Muscle of arm (tissue), 1 donor: ENCODE measurements at regions not wholly inside any gene's neighbourhood (a gene's known extent, or its start where the extent isn't known, plus 50 kb on each side); places are given as distances from the start of the nearest gene placed in this dataset.

ENCODE experiments used
- DNase-seq: peaks from one replicate; pipeline ENCODE4 v3.0.0-alpha.2; 2013

- no peak for DNase-seq
Observed at GRCh38 chr16:86930001-86930400, 351.7 kb downstream of the FOXL1 start.

GRCh38 chr16:86930663-86931373 is 352.5 kb downstream of the FOXL1 start:
- DNase-seq, result no peak

GRCh38 chr16:86931410-86931941 is 353.1 kb downstream of the FOXL1 start:
- no peak for DNase-seq

- no peak for DNase-seq
Observed at GRCh38 chr16:86932130-86932982, 354.0 kb downstream of the FOXL1 start.

- DNase-seq, result no peak
Observed at GRCh38 chr16:86934581-86935375, 356.4 kb downstream of the FOXL1 start.

- no peak for DNase-seq
Observed at GRCh38 chr16:86939609-86940008, 361.3 kb downstream of the FOXL1 start.

GRCh38 chr16:86941731-86942130 is 363.4 kb downstream of the FOXL1 start:
- no peak for DNase-seq

GRCh38 chr16:86942151-86943051 is 364.1 kb downstream of the FOXL1 start:
- no peak for DNase-seq

- DNase-seq, result no peak
Observed at GRCh38 chr16:86945166-86945900, 367.0 kb downstream of the FOXL1 start.

GRCh38 chr16:86946396-86946795 is 368.0 kb downstream of the FOXL1 start:
- DNase-seq, result no peak

GRCh38 chr16:86946981-86947380 is 368.6 kb downstream of the FOXL1 start:
- DNase-seq, result no peak

- no peak for DNase-seq
Observed at GRCh38 chr16:86948046-86948445, 369.1 kb downstream of the C16orf95 start.

GRCh38 chr16:86949116-86949515 is 368.1 kb downstream of the C16orf95 start:
- no peak for DNase-seq

- no peak for DNase-seq
Observed at GRCh38 chr16:86949630-86950029, 367.6 kb downstream of the C16orf95 start.

- DNase-seq, result no peak
Observed at GRCh38 chr16:86951041-86951822, 366.0 kb downstream of the C16orf95 start.

GRCh38 chr16:86951831-86952598 is 365.2 kb downstream of the C16orf95 start:
- no peak for DNase-seq

- DNase-seq, result no peak
Observed at GRCh38 chr16:86952769-86953168, 364.4 kb downstream of the C16orf95 start.

- no peak for DNase-seq
Observed at GRCh38 chr16:86953631-86954391, 363.4 kb downstream of the C16orf95 start.
